ENCODE measurements at regions not wholly inside any gene's neighbourhood (a gene's known extent, or its start where the extent isn't known, plus 50 kb on each side); places are given as distances from the start of the nearest gene placed in this dataset.

- DNase-seq (ENCODE audit: low read depth in 2 of 2), result no peak
Observed at GRCh38 chr12:27179400-27180214, 64.5 kb upstream of the STK38L start.

GRCh38 chr12:27180906-27181505 is 63.1 kb upstream of the STK38L start:
- no peak for DNase-seq (ENCODE audit: low read depth in 2 of 2)

GRCh38 chr12:27183342-27183741 is 60.7 kb upstream of the STK38L start:
- no peak for DNase-seq (ENCODE audit: low read depth in 2 of 2)

- peak; percentile 20 to 25 for DNase-seq (ENCODE audit: low read depth in 2 of 2)
Observed at GRCh38 chr12:27185234-27186021, 58.7 kb upstream of the STK38L start.

- DNase-seq (ENCODE audit: low read depth in 2 of 2), result no peak
Observed at GRCh38 chr12:27186022-27186839, 57.9 kb upstream of the STK38L start.

- DNase-seq (ENCODE audit: low read depth in 2 of 2), result no peak
Observed at GRCh38 chr12:27187697-27188096, 56.4 kb upstream of the STK38L start.

- no peak for DNase-seq (ENCODE audit: low read depth in 2 of 2)
Observed at GRCh38 chr12:27190761-27191160, 53.3 kb upstream of the STK38L start.

GRCh38 chr12:27191531-27191930 is 52.6 kb upstream of the STK38L start:
- DNase-seq (ENCODE audit: low read depth in 2 of 2), result no peak

GRCh38 chr12:27192118-27192802 is 51.8 kb upstream of the STK38L start:
- no peak for DNase-seq (ENCODE audit: low read depth in 2 of 2)

GRCh38 chr12:27193106-27193505 is 51.0 kb upstream of the STK38L start:
- DNase-seq (ENCODE audit: low read depth in 2 of 2), result no peak

- DNase-seq (ENCODE audit: low read depth in 2 of 2), result no peak
Observed at GRCh38 chr12:27193854-27194544, 50.1 kb upstream of the STK38L start.
